IPS-NIHi7 (cell line): ENCODE measurements at regions not wholly inside any gene's neighbourhood (a gene's known extent, or its start where the extent isn't known, plus 50 kb on each side); places are given as distances from the start of the nearest gene placed in this dataset.

Experiments used
- DNase-seq: peaks from one replicate; pipeline ENCODE4 v3.0.0; 2012; ENCODE audit warnings: mixed read lengths; ENCODE audit errors: extremely low spot score

- no peak for DNase-seq
These were observed 376.9 kb downstream of the PPP3CA start for GRCh38 chr4:100970414-100970813.

GRCh38 chr4:100969925-100970324 is 377.4 kb downstream of the PPP3CA start:
- DNase-seq = no peak

GRCh38 chr4:100968046-100968445 is 379.3 kb downstream of the PPP3CA start:
- no peak for DNase-seq

DNA sequence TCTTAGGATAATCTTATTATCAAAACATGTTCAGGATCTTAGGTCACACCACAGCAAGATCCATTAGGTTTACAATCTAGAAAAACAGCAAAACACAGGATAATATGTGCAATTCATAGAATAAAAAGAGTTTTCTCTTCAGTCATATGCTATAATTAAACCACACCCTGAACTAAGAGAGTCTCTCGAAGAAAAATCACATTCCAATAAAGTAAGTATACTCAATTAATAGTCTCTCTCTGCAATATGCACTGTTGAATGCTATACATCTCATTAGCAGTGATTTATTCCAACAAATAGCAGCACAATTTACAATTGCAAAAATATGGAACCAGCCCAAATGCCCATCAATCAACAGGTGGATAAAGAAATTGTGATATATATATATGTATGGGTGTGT is 383.7 kb downstream of the PPP3CA start:
- no peak for DNase-seq

- DNase-seq = no peak
These were observed 384.6 kb downstream of the PPP3CA start for GRCh38 chr4:100962698-100963097.

DNA sequence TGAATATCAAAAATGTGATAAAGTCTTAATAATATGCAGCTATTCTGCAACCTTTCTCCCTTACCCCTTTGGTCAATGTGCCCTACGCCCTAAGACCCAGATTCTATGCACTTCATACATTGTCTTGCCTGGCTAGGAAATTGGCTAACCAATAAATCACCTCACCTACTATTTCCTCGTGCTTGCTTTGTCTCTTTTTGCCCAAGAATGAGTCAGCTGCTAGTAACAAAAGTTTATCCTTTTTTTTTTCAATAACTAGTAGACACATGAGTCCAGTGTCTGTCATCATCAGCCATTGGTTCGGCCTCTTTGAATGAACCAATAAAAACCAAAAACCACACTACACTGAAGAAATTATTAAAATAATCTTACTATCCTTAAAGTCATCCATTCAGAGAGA is 387.1 kb downstream of the PPP3CA start:
- DNase-seq = no peak

GRCh38 chr4:100954046-100954445 is 393.3 kb downstream of the PPP3CA start:
- DNase-seq = no peak

DNA sequence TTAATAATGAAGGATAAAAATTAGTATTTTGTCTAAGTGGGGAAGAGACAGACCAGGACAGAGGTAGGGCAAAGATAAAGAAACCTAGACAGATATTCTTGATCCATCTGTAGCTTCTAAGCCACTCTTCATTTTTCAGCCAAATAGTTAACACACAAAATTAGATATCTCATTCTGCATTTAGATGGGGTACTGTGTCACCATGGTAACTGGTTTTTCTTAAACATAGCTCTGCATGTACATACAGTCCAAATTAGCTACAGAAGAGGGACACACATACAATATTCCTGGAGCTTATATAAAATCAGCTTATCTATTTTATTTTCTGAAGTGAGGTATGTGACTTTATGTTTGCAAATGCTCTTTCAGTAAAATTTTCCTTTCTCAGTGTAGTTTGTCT is 393.7 kb downstream of the PPP3CA start:
- DNase-seq = no peak

DNA sequence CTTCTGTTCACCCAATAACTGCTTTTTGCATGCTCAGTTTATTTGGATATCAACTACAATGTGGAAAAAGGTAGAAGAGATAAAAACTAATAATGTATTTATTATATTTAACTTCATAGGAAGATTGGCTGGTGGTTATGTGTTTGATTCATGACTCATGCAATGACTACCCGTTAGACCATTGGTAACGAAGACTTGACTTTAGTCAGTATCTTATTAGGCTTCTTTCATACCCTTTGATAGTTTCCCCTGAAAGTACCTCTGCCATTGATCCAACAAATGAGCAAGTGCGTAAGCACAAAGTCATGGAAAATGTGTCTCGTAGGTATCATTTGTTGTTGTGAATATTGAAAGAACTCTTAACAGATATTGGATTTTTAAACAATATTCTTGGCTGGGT is 394.7 kb downstream of the PPP3CA start:
- no peak for DNase-seq

DNA sequence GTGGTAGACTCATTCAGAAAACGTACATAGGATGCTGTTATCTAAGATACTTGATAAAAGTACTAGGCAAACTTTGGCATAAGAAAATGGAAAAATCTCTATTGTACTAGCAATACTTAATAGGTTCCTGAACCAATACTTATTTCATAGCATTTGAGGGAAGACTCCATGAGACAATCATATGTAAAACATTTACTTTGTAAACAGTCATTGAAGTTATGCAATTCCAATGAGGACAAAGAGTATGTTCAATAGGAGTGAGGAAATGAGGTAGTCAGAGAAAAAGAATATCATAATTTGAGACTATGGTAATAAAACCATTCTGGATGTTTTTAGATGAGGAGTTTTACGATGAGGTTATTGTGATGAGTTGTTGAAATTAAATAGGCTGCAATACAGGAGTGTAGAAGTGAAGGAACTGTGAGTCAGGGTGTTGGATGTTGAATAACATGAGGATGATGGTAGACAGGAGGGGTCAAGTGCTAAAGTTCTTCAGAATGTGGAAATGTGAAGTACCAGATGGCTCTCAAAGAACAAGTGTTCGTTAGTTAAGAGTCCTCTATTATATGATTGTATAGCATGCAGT is 397.9 kb downstream of the PPP3CA start:
- DNase-seq = no peak

DNA sequence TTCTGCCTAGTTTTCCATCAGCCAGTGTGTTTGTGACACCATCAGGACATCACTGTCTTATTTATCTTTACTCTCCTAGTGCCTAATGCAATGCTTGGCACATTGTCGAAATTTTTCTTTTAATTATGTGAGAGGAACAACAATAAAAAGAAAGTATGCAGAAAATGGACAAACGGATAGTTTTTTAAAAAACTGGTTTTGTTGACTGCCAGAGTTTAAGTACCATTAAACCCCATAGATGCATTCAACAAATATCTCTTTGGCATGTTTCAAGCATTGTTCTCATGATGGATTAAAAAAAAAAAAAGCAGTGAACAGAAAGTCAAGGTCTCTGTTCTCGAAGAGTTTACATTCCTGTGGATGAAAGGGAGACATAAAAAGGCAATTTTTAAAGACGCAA is 398.4 kb downstream of the PPP3CA start:
- no peak for DNase-seq

- DNase-seq = no peak
These were observed 401.5 kb downstream of the PPP3CA start for GRCh38 chr4:100945789-100946188.

DNA sequence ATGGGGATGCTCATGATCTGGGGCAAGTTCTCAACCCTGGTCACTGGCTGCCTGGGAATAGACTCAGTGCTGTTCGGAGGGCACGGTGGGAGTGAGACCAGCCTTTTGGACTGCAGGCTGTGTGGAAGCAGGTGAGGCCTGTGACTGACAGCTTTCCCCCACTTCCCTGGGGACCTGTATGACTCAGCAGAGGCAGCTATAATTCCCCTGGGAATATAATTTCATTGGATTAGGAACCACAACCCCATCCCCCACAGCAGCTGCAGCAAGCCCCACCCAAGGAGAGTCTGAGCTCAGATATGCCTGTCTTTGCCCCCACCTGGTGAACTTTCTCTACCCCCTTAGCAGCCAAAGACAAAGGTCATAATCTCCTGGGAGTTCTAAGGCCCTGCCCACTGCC is 408.6 kb downstream of the PPP3CA start:
- DNase-seq = no peak

DNA sequence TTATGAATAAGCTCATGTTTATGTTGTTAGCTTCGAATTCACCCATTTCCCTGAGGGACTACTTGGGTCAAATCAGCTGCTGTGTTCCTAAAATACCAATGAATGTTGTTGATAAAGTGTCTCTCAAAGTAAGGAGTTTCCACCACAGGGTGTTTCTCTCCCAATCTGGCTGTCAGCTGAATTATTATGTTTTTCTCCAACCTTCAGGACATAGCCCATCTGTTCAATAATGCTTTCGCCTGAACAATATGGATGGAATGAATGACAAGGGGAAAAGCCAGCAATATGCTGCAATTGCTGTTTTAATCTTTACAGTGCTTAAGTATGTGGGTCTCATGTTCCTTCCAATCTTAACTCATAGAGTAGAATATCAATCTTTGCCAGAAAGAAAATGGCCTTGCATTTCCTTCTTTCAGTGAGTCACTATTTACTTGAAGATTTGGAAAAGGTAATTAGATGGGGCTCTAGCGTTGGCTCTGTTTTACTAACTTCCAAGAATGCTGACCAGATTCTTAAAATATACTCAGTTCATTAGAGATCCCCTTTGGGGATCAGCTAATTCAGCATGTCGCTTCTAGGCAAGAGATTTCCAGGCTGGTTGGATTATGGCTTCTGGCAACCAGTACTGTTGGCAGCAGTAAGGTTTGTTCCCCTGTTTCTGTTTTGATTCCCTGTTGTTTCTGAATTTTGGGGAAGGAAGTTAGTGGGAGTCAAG is 410.5 kb downstream of the PPP3CA start:
- no peak for DNase-seq

DNA sequence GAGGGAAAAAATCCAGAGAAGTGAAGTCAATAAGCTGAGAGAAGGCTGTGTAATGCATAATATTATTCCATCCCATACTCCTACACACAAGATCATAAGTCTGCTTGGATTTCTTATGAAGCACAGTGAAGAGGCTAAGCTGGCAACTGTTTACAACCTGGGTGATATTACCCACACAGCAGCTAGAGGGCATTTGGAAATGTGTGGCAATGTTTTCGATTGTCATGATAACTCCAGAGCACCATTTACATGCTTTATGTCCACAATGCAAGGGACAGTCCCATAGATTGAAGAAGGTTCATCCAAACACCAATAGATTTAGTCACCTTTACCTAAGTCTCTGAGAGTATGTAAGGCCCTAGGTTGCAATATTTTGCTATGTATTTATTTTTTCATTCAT is 412.2 kb downstream of the PPP3CA start:
- DNase-seq = no peak

DNA sequence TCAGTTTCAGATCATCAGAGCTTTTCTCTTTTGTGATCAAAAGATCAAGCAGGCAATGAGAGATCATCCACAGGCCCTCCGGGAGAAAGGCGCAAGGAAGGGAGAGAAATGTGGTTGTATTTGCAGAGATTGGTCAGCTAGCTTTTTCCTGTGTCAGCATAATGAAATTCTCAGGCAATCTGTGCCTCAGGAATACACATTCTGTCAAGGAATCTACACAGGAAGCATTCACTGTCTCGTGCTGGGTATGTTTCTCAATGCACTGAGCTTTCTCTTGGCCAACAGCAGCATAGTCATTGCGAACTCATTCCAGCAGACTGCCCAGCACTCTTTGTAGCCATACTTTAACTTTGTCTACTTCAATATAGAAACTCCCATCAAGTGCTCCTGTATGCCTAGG is 413.7 kb downstream of the PPP3CA start:
- no peak for DNase-seq

- peak; percentile 27 for DNase-seq
These were observed 411.9 kb upstream of the EMCN start for GRCh38 chr4:100929758-100930157.

DNA sequence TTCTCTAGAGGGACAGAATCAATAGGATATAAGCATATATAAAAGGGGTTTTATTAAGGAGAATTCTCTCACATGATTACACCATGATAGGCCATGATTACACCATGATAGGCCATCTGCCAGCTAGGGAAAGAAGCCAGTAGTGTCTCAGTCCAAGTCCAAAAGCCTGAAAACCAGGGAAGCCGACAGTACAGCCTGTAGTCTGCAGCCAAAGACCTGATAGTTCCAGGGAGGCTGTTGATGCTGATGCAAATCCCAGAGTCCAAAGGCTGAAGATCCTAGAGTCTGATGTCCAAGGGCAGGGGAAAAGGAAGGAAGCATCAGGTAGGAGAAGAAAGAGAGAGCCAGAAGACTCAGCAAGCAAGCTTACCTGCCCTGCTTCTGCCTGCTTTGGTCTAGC is 411.3 kb upstream of the EMCN start:
- DNase-seq = no peak

DNA sequence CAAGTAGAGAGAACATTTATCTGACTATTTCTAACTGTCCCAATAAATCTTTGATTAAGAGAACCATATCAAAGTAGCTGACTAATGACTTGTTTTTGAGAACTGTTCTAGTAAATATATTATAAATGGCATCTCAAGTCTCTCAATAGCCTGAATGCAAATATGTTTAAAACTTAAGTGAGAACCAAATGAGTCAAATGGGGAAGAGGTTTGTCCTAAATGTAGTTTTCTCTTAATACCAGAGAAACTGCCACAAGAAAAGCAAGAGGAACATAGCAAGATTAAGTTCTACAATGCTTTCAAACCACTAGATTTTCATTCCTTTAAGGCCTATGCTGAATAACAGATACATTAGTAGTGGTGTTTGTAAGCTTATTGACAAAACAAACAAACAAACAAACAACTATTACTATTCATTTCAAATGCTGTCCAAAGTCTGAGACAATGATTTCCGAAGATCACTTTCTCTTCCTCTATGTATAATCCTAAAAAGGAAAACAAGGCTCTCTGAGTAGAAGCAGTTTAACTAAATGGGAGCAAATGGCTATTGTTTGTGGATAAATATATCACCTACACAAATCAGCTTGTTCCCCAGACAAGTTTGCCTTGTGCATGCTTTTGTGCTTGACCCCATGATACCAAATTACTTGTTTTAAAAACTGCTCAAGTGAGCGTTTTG is 408.4 kb upstream of the EMCN start:
- no peak for DNase-seq

DNA sequence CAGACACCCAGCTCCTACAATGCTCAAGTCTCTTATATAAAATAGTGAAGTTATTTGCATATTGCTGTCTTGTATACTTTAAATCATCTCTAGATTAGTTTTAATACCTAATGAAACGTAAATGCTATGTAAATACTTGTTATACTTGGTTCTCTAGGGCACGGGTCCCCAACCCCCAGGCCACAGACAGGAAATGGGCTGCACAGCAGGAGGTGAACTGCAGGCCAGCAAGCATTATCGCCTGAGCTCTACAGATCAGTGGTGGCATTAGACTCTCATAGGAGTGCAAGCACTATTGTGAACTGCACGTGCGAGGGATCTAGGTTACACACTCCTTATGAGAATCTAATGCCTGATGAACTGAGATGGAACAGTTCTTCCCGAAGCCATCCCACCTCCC is 395.9 kb upstream of the EMCN start:
- DNase-seq = peak; percentile 16

- no peak for DNase-seq
These were observed 390.7 kb upstream of the EMCN start for GRCh38 chr4:100908540-100908939.

DNA sequence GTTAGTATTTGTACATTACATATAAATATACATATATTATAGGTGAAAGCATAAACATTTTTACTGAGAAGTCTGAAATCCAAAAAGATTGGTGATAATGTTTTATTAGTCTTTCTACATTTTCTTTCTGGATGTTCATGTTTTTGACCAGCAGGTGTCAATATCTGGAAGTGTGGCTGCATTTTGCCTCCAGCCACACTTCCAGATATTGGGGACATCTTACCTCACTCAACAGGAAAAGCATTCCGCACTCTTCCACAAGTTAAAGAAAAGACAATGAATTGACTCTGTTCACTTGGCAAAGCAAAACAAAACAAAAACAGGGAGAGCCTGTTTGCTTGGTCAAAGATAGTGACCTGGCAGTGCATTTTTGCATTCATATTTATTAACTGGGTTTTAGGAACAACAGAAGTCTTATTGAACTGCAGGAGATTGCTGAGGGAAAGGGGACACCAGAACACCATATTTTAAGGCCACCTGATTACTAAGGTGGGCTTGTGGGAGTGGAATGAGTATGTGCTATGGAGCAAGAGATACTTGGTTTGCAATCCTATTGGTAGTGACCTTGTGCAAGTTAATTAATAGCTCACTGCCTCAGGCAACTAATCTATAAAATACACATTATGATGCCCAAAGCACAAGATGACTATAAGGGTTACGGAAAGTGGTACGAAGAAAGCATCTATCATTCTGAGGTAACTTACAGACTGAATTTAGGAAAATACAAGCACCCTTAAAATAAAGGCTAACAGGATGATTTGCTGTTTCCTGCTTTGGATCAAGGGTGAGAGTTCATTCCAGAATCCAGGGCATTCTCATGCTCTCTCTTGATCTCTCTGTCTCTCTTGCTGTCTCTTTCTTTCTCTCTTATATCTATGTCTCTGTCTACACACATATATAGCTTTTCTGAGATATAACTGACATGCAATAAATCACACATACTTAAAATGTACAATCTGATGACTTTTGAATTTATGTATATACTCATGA is 389.9 kb upstream of the EMCN start:
- DNase-seq = no peak
